ENCODE measurements at regions not wholly inside any gene's neighbourhood (a gene's known extent, or its start where the extent isn't known, plus 50 kb on each side); places are given as distances from the start of the nearest gene placed in this dataset.

DNA sequence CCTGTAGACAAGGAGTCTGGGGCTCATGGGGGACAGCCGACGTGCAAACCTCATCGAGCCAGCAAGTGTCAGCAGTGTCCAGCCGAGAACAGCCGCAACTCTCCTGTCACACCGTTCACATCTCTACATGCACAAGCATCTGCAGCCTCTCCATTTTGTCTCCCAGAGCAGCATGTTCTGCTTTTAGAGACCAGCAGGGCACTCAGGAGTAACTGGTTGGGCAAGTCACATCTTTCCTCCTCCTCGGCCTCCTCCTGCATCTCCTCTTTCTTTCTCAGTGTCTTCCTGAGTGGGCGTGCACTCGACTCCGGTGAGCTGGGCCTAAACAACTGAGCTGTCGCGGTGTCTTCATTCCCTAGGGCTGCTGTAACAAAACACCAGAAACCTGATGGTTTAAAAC lies 249.9 kb downstream of the SH3BP4 start:
- Histone ChIP-seq H3K79me2 (no peaks in the 10 kb centered on the region), H3K4me1 (no peaks in the 10 kb centered on the region), H3K9ac (no peak overlapping the region), H3K27ac (no peak overlapping the region), H3K27me3 (ENCODE audit: control insufficient read depth, insufficient read depth, low read length) (no peaks in the 10 kb centered on the region), H3K9me3 (ENCODE audit: control insufficient read depth, low read length) (no peaks in the 10 kb centered on the region), H3K4me3 (ENCODE audit: low read depth, low read length) (no peak overlapping the region), H2AFZ (peak overlapping the region; percentile 68), H3K36me3 (ENCODE audit: control insufficient read depth, insufficient read depth, low read length) (no peaks in the 10 kb centered on the region), H3K4me2 (ENCODE audit: low read length) (no peak overlapping the region)
- no peak for TF ChIP-seq CTCF (IDR thresholded peaks at IDR 0.05)

GRCh38 chr2:235204948-235205347 lies 253.1 kb downstream of the SH3BP4 start:
- no peaks in the 10 kb centered on the region for H3K4me1 ChIP-seq
- no peaks in the 10 kb centered on the region for H3K9me3 ChIP-seq (ENCODE audit: control insufficient read depth, low read length)
- no peak for TF ChIP-seq CTCF (IDR thresholded peaks at IDR 0.05)
- no peak overlapping the region for H3K27ac ChIP-seq
- H3K9ac ChIP-seq: no peak overlapping the region
- H3K27me3 ChIP-seq (ENCODE audit: control insufficient read depth, insufficient read depth, low read length): no peaks in the 10 kb centered on the region
- H3K79me2 ChIP-seq: no peaks in the 10 kb centered on the region
- no peaks in the 10 kb centered on the region for H3K36me3 ChIP-seq (ENCODE audit: control insufficient read depth, insufficient read depth, low read length)
- no peak overlapping the region for H3K4me3 ChIP-seq (ENCODE audit: low read depth, low read length)
- no peak overlapping the region for H2AFZ ChIP-seq
- no peak overlapping the region for H3K4me2 ChIP-seq (ENCODE audit: low read length)

GRCh38 chr2:235206399-235206798 lies 254.6 kb downstream of the SH3BP4 start:
- H3K9ac ChIP-seq: no peak overlapping the region
- no peaks in the 10 kb centered on the region for H3K27me3 ChIP-seq (ENCODE audit: control insufficient read depth, insufficient read depth, low read length)
- H2AFZ ChIP-seq: no peak overlapping the region
- no peaks in the 10 kb centered on the region for H3K79me2 ChIP-seq
- H3K9me3 ChIP-seq (ENCODE audit: control insufficient read depth, low read length): no peaks in the 10 kb centered on the region
- H3K36me3 ChIP-seq (ENCODE audit: control insufficient read depth, insufficient read depth, low read length): no peaks in the 10 kb centered on the region
- TF ChIP-seq CTCF (IDR thresholded peaks at IDR 0.05): no peak
- no peaks in the 10 kb centered on the region for H3K4me1 ChIP-seq
- no peak overlapping the region for H3K4me2 ChIP-seq (ENCODE audit: low read length)
- no peak overlapping the region for H3K4me3 ChIP-seq (ENCODE audit: low read depth, low read length)
- no peak overlapping the region for H3K27ac ChIP-seq

DNA sequence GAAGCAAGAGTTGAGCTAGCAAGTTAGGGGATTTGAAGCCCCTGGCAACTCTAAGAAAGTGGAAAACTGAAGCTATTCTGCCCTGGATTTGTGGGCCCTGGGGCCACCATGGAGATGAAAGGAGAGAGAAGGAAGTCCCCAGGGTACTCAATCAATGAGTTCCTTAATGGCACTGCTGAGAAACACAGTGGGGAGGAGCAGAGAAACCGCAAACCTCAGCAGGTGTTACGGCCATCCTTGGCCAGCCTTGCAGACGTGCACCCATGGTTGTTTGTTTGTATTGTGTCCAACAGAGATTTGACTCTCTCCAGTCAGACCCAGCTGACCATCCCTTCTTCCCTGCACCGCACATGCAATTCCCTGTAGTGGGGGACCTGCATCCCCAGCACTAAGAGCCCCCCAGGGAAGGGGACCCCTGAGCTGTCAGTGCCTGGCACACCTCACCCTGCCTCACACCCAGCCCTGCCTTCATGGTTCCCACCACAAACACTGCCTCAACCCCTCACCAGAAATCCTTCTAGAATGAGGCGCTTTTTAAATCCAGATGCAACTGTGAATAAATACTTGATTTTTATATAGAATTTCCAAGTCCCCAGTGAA lies 255.3 kb downstream of the SH3BP4 start:
- no peak overlapping the region for H3K4me2 ChIP-seq (ENCODE audit: low read length)
- no peak overlapping the region for H3K9ac ChIP-seq
- H3K4me1 ChIP-seq: no peaks in the 10 kb centered on the region
- H3K79me2 ChIP-seq: no peaks in the 10 kb centered on the region
- H3K9me3 ChIP-seq (ENCODE audit: control insufficient read depth, low read length): no peaks in the 10 kb centered on the region
- H2AFZ ChIP-seq: no peak overlapping the region
- TF ChIP-seq CTCF (IDR thresholded peaks at IDR 0.05): no peak
- H3K36me3 ChIP-seq (ENCODE audit: control insufficient read depth, insufficient read depth, low read length): no peaks in the 10 kb centered on the region
- no peak overlapping the region for H3K27ac ChIP-seq
- H3K4me3 ChIP-seq (ENCODE audit: low read depth, low read length): no peak overlapping the region
- H3K27me3 ChIP-seq (ENCODE audit: control insufficient read depth, insufficient read depth, low read length): no peaks in the 10 kb centered on the region

- no peak overlapping the region for H2AFZ ChIP-seq
- TF ChIP-seq CTCF (IDR thresholded peaks at IDR 0.05): no peak
These were observed 259.2 kb downstream of the SH3BP4 start for GRCh38 chr2:235211056-235211455.

More at GRCh38 chr2:235211056-235211455, 259.2 kb downstream of the SH3BP4 start:
- Histone ChIP-seq H3K4me2 (ENCODE audit: low read length) (no peak overlapping the region), H3K9me3 (ENCODE audit: control insufficient read depth, low read length) (no peaks in the 10 kb centered on the region), H3K36me3 (ENCODE audit: control insufficient read depth, insufficient read depth, low read length) (no peaks in the 10 kb centered on the region), H3K4me1 (no peaks in the 10 kb centered on the region), H3K9ac (no peak overlapping the region), H3K4me3 (ENCODE audit: low read depth, low read length) (no peak overlapping the region), H3K79me2 (no peaks in the 10 kb centered on the region), H3K27ac (no peak overlapping the region), H3K27me3 (ENCODE audit: control insufficient read depth, insufficient read depth, low read length) (no peaks in the 10 kb centered on the region)
